HG02759 (cell line): ENCODE measurements at regions not wholly inside any gene's neighbourhood (a gene's known extent, or its start where the extent isn't known, plus 50 kb on each side); places are given as distances from the start of the nearest gene placed in this dataset.

Experiments
- ATAC-seq: cut with Tn5 transposase; IDR thresholded peaks from one replicate; pipeline ENCODE4 v1.9.1; 2021; ENCODE audit warnings: mild to moderate bottlenecking, moderate library complexity; ENCODE audit not compliant: unreplicated experiment

DNA sequence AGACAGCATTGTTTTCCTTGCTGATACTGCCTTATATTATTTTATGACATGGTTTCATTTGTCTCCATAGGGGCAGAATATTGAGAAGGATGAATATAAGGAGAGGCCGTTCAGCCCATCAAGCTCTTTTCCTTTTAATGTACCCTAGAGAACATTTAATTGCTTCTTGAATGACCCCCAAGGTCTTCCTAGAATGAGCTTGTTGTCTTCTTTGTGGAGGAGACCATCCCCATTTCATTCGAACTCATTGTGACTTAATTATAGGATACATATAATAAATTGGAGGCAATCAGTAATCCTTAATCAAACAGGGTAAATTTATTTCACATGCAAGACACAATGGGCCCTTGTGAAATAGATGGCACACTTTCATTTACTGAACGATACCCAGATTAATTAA, 231.3 kb downstream of the MDFIC start:
- no peak for ATAC-seq

DNA sequence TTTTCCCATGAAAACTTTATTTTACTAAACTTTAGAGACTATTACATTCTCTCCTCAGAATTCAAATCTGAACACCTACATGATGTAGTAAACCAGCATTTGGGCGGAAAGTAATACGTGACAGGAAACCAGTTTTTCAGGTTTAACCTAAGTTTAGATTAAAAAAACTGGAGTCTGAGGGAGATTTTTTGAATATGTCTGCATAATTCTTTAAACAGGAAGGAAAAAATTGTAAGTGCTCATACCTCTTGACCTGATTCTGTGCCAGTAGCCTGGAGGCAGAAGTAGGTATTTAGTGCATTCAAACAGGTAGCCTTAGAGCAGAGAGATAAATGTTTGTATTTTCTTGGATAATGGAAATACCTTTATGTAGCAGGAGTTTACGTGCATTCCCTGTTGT, 224.3 kb downstream of the MDFIC start:
- ATAC-seq, result no peak

DNA sequence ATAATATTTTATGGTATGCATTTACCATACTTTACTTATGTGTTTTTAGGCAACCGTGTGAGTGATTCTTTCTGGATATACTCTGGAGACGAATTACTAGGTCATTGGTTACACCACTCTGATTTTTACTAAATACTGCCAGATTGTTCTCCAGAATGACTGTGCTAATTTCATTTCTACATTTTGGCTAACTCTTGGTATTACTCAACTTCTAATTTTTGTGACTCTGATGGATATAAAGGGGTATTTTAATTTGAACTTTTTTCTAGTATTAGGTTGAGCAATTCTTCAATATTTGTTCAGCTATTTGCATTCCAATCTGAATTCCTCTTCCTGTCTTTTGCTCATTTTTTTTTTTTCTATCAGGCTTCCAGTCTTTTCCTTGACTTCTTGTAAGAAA, 223.6 kb downstream of the MDFIC start:
- peak; percentile 87 for ATAC-seq

DNA sequence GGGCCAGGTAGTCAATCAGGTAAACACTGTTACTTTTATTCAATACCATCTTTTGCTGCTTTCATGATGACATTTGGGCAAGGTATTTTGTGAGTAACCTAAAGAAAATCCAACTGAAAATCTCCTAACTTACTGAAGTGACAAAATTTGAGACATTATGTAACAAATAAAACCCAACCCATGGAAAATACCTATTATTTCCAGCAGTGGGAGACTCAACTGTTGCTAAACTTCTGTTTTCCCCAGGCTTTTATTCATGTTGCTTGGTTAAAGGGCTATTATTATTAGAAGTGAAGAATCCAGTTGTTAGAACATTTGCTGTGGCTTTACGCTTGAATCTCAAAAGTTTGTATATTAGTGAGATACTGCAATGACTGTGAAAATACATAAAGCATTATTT, 215.9 kb downstream of the MDFIC start:
- ATAC-seq, result no peak

DNA sequence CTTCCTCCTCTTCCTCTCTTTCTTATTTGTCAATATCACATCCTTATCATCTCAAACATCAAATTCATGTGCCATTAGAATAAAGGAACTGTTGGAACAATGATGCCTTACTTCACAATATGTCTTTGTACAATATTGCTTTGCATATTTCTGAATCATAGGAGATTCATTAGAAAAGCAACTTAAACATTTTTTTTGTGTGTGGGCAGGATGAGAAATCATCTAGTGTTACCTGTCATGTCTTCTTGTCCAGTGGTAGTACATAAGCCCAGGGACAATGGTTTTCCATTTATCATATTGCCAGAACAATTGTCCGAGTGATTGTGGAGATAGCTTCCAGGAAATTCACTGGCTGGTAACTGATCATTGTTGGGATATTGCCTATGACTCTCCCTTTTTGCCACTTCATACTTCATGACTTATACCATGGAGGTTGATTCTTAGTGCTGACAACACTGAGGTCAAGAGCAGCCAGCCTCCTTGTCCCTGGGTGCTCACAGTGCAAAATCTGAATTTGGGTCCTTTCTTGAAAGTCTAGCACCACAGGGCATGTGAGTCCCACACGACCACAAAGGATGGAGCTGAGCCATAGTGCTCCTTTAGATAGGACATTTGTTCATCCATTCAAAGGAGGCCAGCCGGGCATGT, 215.0 kb downstream of the MDFIC start:
- ATAC-seq, result no peak

DNA sequence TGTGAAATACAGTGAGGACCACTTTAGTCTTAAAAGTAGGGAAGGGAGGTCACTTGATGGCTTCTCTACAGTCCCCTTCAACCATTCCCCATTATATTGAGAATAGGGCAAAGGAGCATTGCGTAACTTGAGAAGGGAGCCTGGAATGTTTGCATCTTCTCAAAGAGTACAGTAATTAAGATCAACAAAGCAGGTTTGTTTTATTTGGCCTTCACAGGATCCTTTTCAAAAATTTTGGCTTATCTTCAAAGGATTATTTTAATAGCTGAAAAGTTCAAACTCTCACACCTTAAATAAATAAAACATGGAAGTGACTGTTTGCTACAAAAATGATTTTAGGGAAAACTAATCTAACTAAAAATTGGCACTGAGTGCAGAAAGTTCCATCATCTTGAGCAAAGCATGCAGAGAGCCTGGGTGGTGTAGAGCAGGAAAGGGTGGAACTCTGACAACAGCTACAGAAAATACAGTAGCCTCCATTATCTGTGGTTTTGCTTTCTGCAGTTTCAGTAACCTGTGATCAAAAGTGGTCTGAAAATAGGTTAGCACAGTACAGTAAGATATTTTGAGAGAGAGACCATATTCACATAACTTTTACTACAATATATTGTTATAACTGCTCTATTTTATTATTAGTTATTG, 214.0 kb downstream of the MDFIC start:
- ATAC-seq, result no peak

DNA sequence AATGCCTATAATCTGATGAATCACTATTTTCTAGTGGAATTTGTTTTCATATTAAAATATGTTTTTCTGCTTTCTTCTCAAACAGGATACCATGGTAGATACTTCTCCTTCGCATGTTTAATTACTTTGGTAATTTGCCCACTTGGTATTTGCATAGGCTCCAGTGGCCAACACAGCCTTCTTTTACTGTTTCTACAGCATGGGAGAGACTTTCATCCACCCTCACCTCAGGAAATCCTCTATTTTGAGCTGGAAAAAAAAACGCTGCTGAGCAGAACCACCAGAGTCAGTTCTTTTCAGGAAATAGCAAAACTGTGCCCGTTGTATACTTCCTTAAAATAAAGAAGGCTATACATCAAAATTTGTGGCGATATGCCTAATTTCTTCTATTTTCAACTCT, 213.3 kb downstream of the MDFIC start:
- ATAC-seq, result no peak

DNA sequence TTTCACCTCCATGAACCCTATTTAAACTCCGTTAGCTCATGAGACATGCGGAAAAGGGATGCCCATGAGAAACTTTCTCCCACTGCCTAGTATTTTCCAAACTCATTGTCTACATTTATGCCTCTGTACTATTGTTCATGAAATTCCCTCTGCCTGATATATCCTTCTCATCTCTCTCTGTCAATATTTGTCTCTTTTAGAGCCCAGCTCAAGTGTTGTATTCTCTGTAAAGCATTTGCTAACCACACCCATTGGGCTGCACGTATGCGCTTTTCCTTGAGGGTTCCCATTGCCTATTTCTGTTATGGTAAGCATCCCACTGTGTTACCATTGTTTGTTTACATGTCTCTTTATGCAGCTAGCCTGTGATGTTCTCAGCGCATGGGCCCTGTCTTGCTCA, 211.4 kb downstream of the MDFIC start:
- no peak for ATAC-seq

DNA sequence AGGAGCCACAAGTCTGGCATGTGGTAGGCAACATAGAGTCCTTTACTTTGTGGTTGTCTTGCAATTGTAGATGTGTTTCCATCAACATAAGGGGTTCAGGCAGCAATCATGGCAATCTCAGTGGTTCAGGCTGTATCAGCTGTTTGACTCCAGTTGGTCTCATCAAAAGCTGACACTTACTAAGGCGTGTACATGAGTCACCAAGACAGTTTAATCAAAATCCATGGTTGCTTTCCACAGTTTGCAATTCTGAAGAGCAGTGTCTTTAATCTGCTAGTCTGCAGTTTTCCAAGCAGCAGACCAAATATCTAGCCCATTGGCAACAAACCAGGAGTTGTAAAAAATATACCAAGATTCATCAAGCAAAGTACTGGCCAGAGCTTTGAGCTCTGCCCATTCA, 210.2 kb downstream of the MDFIC start:
- no peak for ATAC-seq

DNA sequence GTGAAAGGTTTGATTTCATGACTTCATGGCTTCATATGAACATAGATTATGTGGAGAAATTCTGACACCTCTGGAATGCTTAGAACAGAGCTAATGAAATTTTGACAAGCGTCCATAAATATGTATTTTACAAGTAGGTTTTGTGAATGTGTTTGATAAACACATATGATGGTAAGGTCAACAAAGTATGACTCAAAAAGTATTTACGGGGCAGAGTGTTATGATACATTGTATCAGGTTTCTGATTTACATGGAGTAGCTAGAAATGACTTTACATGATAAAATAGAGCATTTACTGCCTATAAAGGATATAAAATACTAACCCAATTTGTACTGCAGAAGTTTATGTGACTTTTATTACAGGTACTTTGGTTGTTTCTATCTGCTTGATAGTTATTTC, 206.3 kb downstream of the MDFIC start:
- no peak for ATAC-seq

DNA sequence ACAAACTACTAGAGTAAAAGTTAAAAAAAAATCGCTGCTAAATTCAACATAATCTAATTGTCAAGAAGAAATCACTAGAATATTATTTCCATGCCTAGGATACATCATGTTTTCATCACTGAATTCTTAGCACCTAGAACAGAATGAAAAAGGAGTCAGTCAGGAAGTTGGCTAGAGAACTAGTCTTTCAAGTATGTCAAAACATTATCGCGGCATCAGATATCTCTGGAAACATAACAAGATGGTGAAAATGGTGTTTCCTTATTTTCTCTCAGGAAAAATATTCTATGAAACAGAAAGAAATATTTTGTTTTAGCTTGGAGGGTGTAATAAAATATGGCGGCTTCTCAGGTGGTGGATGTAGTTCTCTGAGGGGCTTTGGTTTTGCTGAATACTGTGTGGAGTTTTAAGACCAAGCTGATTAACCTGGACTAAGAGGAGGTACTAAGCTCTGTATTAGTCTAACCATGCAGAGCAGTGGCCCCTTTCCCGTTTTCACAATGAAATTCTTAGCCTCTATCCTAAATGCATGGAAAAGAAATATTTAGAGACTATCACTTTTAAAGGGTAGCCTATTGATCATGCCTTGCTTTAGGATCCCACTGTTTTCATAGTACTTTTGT, 205.6 kb downstream of the MDFIC start:
- no peak for ATAC-seq

DNA sequence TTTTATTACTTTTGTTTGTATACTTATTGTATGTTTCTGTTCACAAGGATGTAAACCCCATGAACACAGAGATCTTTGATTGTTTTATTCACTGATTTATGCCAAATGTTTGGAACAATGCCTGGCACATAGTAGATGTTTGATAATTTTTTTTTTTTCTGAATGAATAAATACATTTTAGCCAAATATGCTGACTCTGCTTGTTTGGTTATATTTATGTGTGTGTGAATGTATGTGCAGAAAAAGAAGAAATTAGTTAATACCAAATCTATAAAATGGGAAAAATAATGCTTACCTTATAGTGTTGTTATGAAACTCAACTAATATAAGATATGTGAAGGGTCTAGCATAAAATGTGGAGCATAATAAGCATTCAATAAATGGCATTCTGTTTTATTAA, 203.9 kb downstream of the MDFIC start:
- ATAC-seq, result no peak

DNA sequence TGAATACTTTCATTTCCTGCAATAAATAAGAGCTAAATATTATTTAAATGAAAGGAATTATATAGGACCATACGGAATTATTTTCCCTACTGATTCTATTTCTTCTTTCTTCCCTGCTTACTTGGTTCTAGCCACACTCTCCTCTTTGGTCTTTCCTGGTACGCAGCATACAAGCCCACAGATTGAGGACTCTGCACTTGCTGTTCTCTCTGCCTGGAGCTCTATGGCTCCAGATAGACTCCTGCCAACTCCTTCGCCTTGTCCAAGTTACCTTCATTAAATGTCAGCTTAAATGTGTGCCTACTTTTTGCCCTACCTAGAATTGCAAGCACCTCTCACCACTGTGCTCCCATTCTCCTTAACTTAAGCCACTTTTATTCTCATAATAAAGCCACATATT, 203.4 kb downstream of the MDFIC start:
- ATAC-seq, result no peak

DNA sequence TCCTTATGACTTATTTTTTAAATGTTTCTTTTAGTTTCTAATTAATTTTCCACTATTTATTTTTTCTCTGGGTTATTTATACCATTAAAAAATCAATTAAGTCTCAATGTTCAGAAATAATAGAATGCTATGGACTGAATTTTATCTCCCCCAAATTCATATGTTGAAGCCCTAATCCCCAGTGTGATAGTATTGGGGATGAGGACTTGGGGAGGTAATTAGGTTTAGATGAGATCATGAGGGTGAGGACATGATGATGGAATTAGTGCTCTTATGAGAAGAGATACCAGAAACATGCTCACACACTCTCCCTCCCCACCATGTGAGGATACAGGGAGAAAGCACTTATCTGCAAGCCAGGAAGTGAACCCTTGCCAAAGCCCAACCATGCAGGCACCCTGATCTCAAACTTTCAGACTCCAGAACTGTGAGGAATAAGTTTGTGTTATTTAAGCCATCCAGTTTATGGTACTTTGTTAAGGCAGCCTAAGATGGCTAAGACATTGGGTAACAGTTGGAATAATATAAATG, 202.6 kb downstream of the MDFIC start:
- no peak for ATAC-seq

DNA sequence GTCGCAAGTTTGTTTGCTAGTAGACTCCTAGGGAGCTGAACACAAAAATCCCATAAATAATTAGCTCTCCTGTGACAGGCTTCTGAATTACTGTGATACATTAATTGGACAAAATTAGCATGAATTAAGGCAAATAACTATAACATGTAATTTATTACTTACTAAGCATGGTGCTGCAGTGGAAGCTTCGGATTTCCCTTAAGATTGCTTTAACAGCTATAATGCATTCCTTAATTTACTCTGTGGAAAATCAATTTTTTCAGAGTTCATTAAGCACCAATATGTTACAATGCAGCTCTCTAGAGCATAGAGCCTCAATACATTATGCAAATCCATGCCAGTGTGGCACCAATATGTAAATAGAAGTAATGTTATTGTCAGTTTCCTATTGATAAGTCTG, 201.5 kb downstream of the MDFIC start:
- ATAC-seq, result no peak

DNA sequence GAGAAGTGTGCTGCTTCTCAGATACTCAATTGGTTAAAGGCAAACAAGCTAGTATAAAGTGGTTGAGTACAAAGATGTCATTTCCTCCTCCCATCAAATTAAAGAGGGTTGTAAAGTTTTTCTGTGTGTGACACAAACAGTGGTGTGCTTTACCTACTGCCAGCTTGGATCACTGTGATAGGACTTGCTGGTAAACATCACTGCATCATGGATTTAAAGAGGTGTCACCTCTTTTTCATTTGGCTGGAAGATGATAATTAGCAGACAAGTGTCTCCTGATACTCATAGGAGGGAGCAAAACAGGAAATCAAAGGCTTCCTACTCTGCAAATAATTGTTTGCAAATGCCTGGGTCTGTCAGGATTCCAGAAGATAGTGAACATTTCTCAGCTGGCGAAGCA, 200.5 kb downstream of the MDFIC start:
- no peak for ATAC-seq

DNA sequence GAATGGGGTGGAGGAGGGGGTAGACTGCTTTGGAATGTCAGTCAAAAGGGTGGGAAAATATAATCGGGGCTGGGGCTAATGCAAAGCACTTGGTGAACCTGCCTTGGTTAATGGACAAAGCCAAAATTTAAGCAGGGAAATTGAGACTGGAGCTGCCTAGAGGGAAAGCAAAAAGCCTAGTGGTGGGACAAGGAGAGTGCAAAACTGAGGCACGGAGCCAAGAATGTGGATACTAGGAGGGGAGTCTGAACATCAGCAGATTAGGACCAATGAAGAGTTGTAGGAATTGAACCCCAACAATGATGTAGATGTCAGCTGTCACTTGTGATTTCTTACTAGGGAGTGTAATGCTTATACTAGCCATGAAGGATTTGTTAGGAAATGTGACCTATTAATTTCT, 195.9 kb downstream of the MDFIC start:
- ATAC-seq, result no peak

DNA sequence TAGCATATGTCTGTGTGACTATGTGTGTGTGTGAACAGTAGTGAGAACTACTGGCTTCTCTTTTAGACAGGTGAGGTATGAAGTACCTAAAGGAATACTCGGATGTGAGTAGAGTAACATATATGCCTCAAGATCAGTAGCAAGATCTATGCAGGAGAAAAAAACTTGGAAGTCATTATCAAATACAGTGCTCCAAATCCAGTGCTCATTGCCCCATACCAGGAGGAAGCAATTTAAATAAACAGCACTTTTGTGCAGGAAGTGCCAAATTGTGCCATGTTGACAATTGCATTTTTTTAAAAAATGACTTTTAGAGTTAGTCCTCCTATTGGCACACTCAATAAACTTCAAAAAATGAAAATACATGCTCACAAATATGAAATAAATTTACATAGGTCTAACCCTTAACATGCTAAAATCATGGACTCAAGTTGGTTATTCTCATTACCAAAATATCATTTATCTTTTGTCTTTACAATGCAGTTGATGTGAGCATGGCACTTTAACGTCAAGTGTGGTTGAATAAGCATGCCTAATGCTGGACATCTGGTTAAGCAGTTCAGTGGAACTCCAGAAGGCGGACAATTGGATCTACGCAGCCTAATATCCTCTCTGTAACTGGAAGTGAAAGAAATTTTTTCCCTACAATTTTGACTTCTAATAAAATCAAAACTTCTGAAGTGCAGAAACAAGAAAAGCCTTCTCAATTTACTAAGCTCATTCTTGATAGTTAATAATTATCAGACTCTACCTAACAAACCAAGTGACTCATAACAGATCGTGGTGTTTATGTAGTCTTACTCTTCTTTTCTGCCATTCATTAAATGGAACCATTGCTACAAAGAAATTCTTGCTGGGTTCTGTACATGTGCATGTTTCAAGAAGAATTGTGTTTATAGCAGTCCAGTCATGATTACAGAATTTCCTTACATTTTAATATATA, 195.2 kb downstream of the MDFIC start:
- no peak for ATAC-seq

DNA sequence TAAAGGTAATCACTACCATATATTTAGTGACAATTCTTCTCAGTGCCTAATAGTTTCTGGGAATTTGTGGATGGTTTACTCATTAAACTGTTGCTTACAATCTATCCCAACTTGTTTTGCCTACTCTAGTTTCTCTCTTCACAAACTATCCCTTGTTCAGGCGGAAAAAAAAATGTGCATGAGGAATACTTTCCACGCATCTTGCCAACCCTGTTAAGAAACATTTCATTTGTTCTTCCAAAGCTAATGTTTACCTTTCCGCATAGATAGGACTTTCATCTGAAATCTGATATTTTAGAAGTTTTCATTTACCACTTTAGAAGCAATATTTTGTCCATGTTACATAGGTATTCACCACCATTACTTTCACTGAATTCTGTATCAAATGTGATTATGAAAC, 191.9 kb downstream of the MDFIC start:
- no peak for ATAC-seq

DNA sequence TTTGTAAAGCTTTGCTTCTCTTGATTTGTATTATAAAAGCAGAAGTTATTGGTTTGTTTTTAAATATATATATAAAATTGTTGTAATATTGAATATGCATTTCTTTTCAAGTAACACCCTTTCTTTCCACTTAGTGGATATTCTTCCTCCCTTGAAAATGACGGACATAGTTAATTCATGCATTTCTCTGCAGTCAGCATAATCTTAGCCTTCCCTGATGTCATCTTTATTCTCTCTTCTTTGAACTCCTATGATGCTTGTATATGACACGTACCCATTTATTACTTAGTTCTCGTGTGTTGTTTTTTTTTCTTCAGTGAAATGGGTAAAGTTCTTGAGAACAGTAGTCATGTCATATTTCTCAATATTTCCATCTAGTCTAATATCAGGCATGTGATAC, 191.2 kb downstream of the MDFIC start:
- no peak for ATAC-seq

DNA sequence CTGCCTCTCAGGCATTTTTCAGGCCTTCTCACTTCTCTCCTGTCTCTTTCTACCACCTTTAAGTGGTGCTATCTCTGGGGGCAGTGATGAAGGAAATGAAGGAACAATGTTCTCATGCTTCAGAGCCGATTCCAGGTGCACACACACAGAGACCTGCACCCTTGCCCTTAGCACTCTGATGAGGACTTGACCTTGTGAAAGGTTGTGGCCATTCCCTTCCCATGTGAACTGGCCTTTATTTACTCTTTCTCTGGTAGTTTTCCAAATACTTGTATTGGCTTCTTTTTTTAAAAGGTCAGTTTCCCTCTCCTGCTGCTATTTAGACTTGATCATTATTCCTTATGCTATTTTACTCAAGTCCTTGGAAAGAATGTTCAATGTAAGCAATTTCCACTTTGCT, 188.6 kb downstream of the MDFIC start:
- no peak for ATAC-seq
